WTC11 (cell line): ENCODE measurements at regions not wholly inside any gene's neighbourhood (a gene's known extent, or its start where the extent isn't known, plus 50 kb on each side); places are given as distances from the start of the nearest gene placed in this dataset.

Experiments
- MYBL2 ChIP-seq: sonication (generic); formaldehyde crosslinking; IDR thresholded peaks from 2 replicates; pipeline ENCODE4 v1.8.1; 2023; ENCODE audit warnings: mild to moderate bottlenecking, moderate library complexity, missing genetic modification reagents
- NR3C1 ChIP-seq: sonication (generic); formaldehyde crosslinking; conservative IDR thresholded peaks from 2 replicates; pipeline ENCODE4 v1.8.1; 2023; ENCODE audit warnings: low read depth, mild to moderate bottlenecking, missing genetic modification reagents
- ZNF263 ChIP-seq: sonication (generic); formaldehyde crosslinking; IDR thresholded peaks from 2 replicates; pipeline ENCODE4 v1.8.1; 2022; ENCODE audit warnings: low read depth, mild to moderate bottlenecking, moderate library complexity, missing genetic modification reagents
- TF ChIP-seq, protein P1 (sequence below): sonication (generic); formaldehyde crosslinking; conservative IDR thresholded peaks from 2 replicates; pipeline ENCODE4 v1.8.1; 2023; ENCODE audit warnings: mild to moderate bottlenecking, low read depth, missing genetic modification reagents, moderate library complexity
- TF ChIP-seq, protein P2 (sequence below): fragments of 200-600 bp; IDR thresholded peaks from 2 replicates; pipeline ENCODE4 v1.8.0; 2022; ENCODE audit warnings: antibody characterized with exemption
- TF ChIP-seq, protein P3 (sequence below): sonication (generic); formaldehyde crosslinking; IDR thresholded peaks from 2 replicates; pipeline ENCODE4 v1.8.1; 2023; ENCODE audit warnings: mild to moderate bottlenecking, missing genetic modification reagents

DNA sequence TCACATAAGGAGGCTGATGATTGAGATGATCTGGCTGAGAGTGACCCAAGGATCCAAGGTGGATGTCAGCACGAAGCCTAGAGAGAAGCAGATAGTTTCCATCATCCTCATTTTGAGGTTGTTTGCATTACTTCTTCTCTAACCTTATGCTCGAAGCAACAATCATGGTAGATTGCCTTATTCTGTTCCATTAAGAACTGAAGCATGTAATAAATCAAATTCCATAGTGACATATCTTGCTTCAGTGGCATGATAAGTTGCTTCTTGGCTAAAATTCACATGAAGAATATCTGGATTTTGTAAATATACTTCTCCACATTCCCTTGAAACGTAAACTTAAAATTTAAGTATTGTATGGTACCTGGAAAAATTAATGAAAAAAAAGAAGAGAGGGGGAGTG lies 377.8 kb upstream of the DACH1 start:
- TF ChIP-seq, protein P1, sequence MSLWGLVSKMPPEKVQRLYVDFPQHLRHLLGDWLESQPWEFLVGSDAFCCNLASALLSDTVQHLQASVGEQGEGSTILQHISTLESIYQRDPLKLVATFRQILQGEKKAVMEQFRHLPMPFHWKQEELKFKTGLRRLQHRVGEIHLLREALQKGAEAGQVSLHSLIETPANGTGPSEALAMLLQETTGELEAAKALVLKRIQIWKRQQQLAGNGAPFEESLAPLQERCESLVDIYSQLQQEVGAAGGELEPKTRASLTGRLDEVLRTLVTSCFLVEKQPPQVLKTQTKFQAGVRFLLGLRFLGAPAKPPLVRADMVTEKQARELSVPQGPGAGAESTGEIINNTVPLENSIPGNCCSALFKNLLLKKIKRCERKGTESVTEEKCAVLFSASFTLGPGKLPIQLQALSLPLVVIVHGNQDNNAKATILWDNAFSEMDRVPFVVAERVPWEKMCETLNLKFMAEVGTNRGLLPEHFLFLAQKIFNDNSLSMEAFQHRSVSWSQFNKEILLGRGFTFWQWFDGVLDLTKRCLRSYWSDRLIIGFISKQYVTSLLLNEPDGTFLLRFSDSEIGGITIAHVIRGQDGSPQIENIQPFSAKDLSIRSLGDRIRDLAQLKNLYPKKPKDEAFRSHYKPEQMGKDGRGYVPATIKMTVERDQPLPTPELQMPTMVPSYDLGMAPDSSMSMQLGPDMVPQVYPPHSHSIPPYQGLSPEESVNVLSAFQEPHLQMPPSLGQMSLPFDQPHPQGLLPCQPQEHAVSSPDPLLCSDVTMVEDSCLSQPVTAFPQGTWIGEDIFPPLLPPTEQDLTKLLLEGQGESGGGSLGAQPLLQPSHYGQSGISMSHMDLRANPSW (CRISPR knock-in tag): no peak
- no peak for TF ChIP-seq NR3C1 (CRISPR knock-in tag)
- TF ChIP-seq, protein P2, sequence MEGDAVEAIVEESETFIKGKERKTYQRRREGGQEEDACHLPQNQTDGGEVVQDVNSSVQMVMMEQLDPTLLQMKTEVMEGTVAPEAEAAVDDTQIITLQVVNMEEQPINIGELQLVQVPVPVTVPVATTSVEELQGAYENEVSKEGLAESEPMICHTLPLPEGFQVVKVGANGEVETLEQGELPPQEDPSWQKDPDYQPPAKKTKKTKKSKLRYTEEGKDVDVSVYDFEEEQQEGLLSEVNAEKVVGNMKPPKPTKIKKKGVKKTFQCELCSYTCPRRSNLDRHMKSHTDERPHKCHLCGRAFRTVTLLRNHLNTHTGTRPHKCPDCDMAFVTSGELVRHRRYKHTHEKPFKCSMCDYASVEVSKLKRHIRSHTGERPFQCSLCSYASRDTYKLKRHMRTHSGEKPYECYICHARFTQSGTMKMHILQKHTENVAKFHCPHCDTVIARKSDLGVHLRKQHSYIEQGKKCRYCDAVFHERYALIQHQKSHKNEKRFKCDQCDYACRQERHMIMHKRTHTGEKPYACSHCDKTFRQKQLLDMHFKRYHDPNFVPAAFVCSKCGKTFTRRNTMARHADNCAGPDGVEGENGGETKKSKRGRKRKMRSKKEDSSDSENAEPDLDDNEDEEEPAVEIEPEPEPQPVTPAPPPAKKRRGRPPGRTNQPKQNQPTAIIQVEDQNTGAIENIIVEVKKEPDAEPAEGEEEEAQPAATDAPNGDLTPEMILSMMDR: no peak
- TF ChIP-seq ZNF263 (CRISPR knock-in tag): no peak
- TF ChIP-seq MYBL2: no peak
- TF ChIP-seq, protein P3, sequence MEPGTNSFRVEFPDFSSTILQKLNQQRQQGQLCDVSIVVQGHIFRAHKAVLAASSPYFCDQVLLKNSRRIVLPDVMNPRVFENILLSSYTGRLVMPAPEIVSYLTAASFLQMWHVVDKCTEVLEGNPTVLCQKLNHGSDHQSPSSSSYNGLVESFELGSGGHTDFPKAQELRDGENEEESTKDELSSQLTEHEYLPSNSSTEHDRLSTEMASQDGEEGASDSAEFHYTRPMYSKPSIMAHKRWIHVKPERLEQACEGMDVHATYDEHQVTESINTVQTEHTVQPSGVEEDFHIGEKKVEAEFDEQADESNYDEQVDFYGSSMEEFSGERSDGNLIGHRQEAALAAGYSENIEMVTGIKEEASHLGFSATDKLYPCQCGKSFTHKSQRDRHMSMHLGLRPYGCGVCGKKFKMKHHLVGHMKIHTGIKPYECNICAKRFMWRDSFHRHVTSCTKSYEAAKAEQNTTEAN (CRISPR knock-in tag): no peak
